CD14-positive monocyte (primary cell): ENCODE measurements at regions not wholly inside any gene's neighbourhood (a gene's known extent, or its start where the extent isn't known, plus 50 kb on each side); places are given as distances from the start of the nearest gene placed in this dataset.
A peak's percentile ranks its signal among the peaks of the same experiment; 100 is the strongest.

Experiments used
- DNase-seq, 3 donors: peaks; one replicate each; pipeline ENCODE4 v3.0.0-alpha.2; 2011 to 2022
- H2AFZ ChIP-seq: 2 replicates; pipeline ENCODE4 v1.6.0; 2012; ENCODE audit warnings: mild to moderate bottlenecking, low read depth, low read length, inconsistent platforms; ENCODE audit not compliant: insufficient read depth, poor library complexity, severe bottlenecking
- H3K27ac ChIP-seq, 2 donors: 1 replicate in 1 of 2; 2 replicates in 1 of 2; pipeline ENCODE4 v1.5.1; 2012 to 2013; ENCODE audit warnings: low read length in 2 of 2, control low read depth in 1 of 2, inconsistent platforms in 1 of 2, low read depth in 1 of 2, mild to moderate bottlenecking in 1 of 2
- H3K27me3 ChIP-seq, 2 donors: one replicate each; pipeline versions ENCODE4 v1.6.0 to v1.6.1; 2011 to 2013; ENCODE audit warnings: low read length in 2 of 2; ENCODE audit not compliant: control insufficient read depth in 2 of 2, insufficient read depth in 2 of 2
- H3K36me3 ChIP-seq, 2 donors: replicated peaks in 1 of 2; 1 replicate in 1 of 2; 2 replicates in 1 of 2; pipeline versions ENCODE4 v1.5.1 to v1.6.1; 2012 to 2013; ENCODE audit warnings: low read length in 2 of 2, control low read depth in 1 of 2, inconsistent platforms in 1 of 2, mild to moderate bottlenecking in 1 of 2; ENCODE audit not compliant: insufficient read depth in 2 of 2, control insufficient read depth in 1 of 2
- H3K4me1 ChIP-seq, 2 donors: 1 replicate in 1 of 2; 2 replicates in 1 of 2; pipeline versions ENCODE4 v1.5.1 to v1.6.1; 2012 to 2013; ENCODE audit warnings: low read length in 2 of 2, control low read depth in 1 of 2, inconsistent platforms in 1 of 2, mild to moderate bottlenecking in 1 of 2, moderate library complexity in 1 of 2; ENCODE audit not compliant: insufficient read depth in 2 of 2, control insufficient read depth in 1 of 2
- H3K4me2 ChIP-seq: replicated peaks from 2 replicates; pipeline ENCODE3; 2012; ENCODE audit warnings: low read length, moderate library complexity, mild to moderate bottlenecking; ENCODE audit not compliant: poor library complexity, severe bottlenecking; ENCODE audit errors: extremely low read depth
- H3K4me3 ChIP-seq, 3 experiments: fragments of 200-600 bp in 1 of 3; sonication (generic) in 1 of 3; replicated peaks in 1 of 3; 1 replicate in 2 of 3; 2 replicates in 1 of 3; pipeline ENCODE4 v1.5.1; 2011 to 2013; ENCODE audit warnings: low read length in 3 of 3, mild to moderate bottlenecking in 3 of 3, control low read depth in 2 of 3, low read depth in 2 of 3, inconsistent platforms in 1 of 3, moderate library complexity in 1 of 3
- H3K79me2 ChIP-seq: 2 replicates; pipeline ENCODE4 v1.6.0; 2012; ENCODE audit warnings: mild to moderate bottlenecking, control low read depth, inconsistent platforms, low read length, moderate library complexity; ENCODE audit not compliant: insufficient read depth
- H3K9ac ChIP-seq: 2 replicates; pipeline ENCODE4 v1.6.0; 2017; ENCODE audit warnings: low read length, mild to moderate bottlenecking; ENCODE audit not compliant: insufficient read depth, poor library complexity, severe bottlenecking
- H3K9me3 ChIP-seq, 2 donors: replicated peaks in 1 of 2; 1 replicate in 1 of 2; 2 replicates in 1 of 2; pipeline versions ENCODE4 v1.5.1 to v1.6.1; 2012 to 2013; ENCODE audit warnings: low read length in 2 of 2, control low read depth in 1 of 2; ENCODE audit not compliant: control insufficient read depth in 1 of 2, insufficient read depth in 1 of 2
- H4K20me1 ChIP-seq: 2 replicates; pipeline ENCODE4 v1.6.0; 2012; ENCODE audit warnings: mild to moderate bottlenecking, low read length, control low read depth, moderate library complexity; ENCODE audit not compliant: insufficient read depth
- H3K27ac Mint-ChIP-seq, 7 donors: one replicate each; pipeline ENCODE4 v1.8.0; 2020; ENCODE audit warnings: mild to moderate bottlenecking in 7 of 7, mixed read lengths in 7 of 7, moderate library complexity in 6 of 7, inconsistent platforms in 2 of 7
- H3K27me3 Mint-ChIP-seq, 3 donors: one replicate each; pipeline ENCODE4 v1.8.0; 2021 to 2022; ENCODE audit warnings: low read depth in 3 of 3, mild to moderate bottlenecking in 3 of 3, mixed read lengths in 3 of 3, moderate library complexity in 3 of 3, inconsistent platforms in 1 of 3
- H3K36me3 Mint-ChIP-seq, 2 donors: one replicate each; pipeline ENCODE4 v1.8.0; 2020; ENCODE audit warnings: mixed read lengths in 2 of 2, inconsistent platforms in 1 of 2, mild to moderate bottlenecking in 1 of 2
- H3K4me1 Mint-ChIP-seq: one replicate; pipeline ENCODE4 v1.8.0; 2020; ENCODE audit warnings: mild to moderate bottlenecking, mixed read lengths
- H3K4me3 Mint-ChIP-seq, 2 donors: one replicate each; pipeline ENCODE4 v1.8.0; 2020; ENCODE audit warnings: mild to moderate bottlenecking in 2 of 2, mixed read lengths in 2 of 2, moderate library complexity in 1 of 2
- H3K9me3 Mint-ChIP-seq, 7 donors: one replicate each; pipeline ENCODE4 v1.8.0; 2020 to 2022; ENCODE audit warnings: mixed read lengths in 7 of 7, mild to moderate bottlenecking in 6 of 7, moderate library complexity in 6 of 7, inconsistent platforms in 2 of 7
- CTCF ChIP-seq: fragments of 200-600 bp; IDR thresholded peaks from one replicate; pipeline ENCODE4 v1.8.0; 2022; ENCODE audit warnings: antibody characterized with exemption, mild to moderate bottlenecking
- WGBS: methylation state at CpG from one replicate; pipeline ENCODE4 v1.1.5; 2013; ENCODE audit warnings: missing lambda C conversion rate; ENCODE audit not compliant: insufficient coverage; 5-methylcytosine and 5-hydroxymethylcytosine counted together
- intact Hi-C, 2 donors: fragments of 100-400 bp; cut with micrococcal nuclease; formaldehyde crosslinking; loops; one replicate each; pipeline versions ENCODE4 v1.15.0 to v1.15.1; 2023

- Mint-ChIP-seq H3K27me3 (peaks cover 0 to 4% (median 2%) of the 10 kb centered on the region in 3 donors), H3K4me1 (no peaks in the 10 kb centered on the region), H3K27ac (no peak overlapping the region), H3K9me3 (peaks cover 5 to 10% (median 7%) of the 10 kb centered on the region in 7 donors), H3K36me3 (no peaks in the 10 kb centered on the region), H3K4me3 (no peak overlapping the region)
- Histone ChIP-seq H3K9me3 (peaks cover 0 to 3% of the 10 kb centered on the region in 2 donors), H3K4me3 (no peak overlapping the region), H3K9ac (no peak overlapping the region), H3K27me3 (no peaks in the 10 kb centered on the region), H2AFZ (no peak overlapping the region), H3K4me2 (no peak overlapping the region), H3K79me2 (no peaks in the 10 kb centered on the region), H3K4me1 (no peaks in the 10 kb centered on the region), H3K27ac (no peak overlapping the region), H4K20me1 (no peaks in the 10 kb centered on the region), H3K36me3 (no peaks in the 10 kb centered on the region)
- peak in 2 of 3 donors; percentile 3 to 9 for DNase-seq
- intact Hi-C loops, result no loop called here
- peak; percentile 27 for TF ChIP-seq CTCF
- WGBS, result 93% methylated on average over 7 of the region's 9 CpGs
Observed at GRCh38 chr1:229972600-229973296, 94.3 kb upstream of the GALNT2 start.

GRCh38 chr1:229973297-229973612 is 93.8 kb upstream of the GALNT2 start:
- Mint-ChIP-seq H3K4me1 (no peaks in the 10 kb centered on the region), H3K36me3 (no peaks in the 10 kb centered on the region), H3K27me3 (peaks cover 0 to 3% (median under 1%) of the 10 kb centered on the region in 3 donors), H3K4me3 (no peak overlapping the region), H3K9me3 (peaks cover 5 to 11% (median 6%) of the 10 kb centered on the region in 7 donors), H3K27ac (no peak overlapping the region)
- Histone ChIP-seq H3K4me3 (no peak overlapping the region), H3K27ac (no peak overlapping the region), H4K20me1 (no peaks in the 10 kb centered on the region), H3K4me2 (no peak overlapping the region), H3K79me2 (no peaks in the 10 kb centered on the region), H3K9ac (no peak overlapping the region), H3K36me3 (no peaks in the 10 kb centered on the region), H3K9me3 (peaks cover 0 to 3% of the 10 kb centered on the region in 2 donors), H3K4me1 (no peaks in the 10 kb centered on the region), H2AFZ (peak overlapping the region; percentile 18), H3K27me3 (no peaks in the 10 kb centered on the region)
- 100% methylated on average over 4 of the region's 4 CpGs for WGBS
- peak; percentile 7 for TF ChIP-seq CTCF
- intact Hi-C loops, result no loop called here
- no peak for DNase-seq
